Lower leg skin (tissue), 4 donors: ENCODE measurements at regions not wholly inside any gene's neighbourhood (a gene's known extent, or its start where the extent isn't known, plus 50 kb on each side); places are given as distances from the start of the nearest gene placed in this dataset.

Experiments
- DNase-seq, 2 donors: peaks; one replicate each; pipeline ENCODE4 v3.0.0-alpha.2; 2019; ENCODE audit warnings: low spot score in 2 of 2
- H3K4me3 ChIP-seq: fragments of 200-600 bp; sonication (generic); 2 replicates; pipeline ENCODE4 v1.5.1; 2017; ENCODE audit warnings: mild to moderate bottlenecking, low read depth; ENCODE audit not compliant: poor library complexity, severe bottlenecking
- CTCF ChIP-seq, 3 donors: fragments of 450-650 bp; IDR thresholded peaks; one replicate each; pipeline ENCODE4 v1.5.1; 2016; ENCODE audit warnings: antibody characterized with exemption in 3 of 3, mild to moderate bottlenecking in 3 of 3, moderate library complexity in 2 of 3
- POLR2A ChIP-seq, 2 donors: fragments of 450-650 bp; IDR thresholded peaks; one replicate each; pipeline ENCODE4 v1.6.1; 2016 to 2017; ENCODE audit warnings: antibody characterized with exemption in 2 of 2, mild to moderate bottlenecking in 1 of 2, moderate library complexity in 1 of 2
- WGBS, 2 donors: methylation state at CpG; one replicate each; pipeline ENCODE4 v1.1.5; 2018; 5-methylcytosine and 5-hydroxymethylcytosine counted together
- intact Hi-C: fragments of 100-400 bp; cut with DNase I; formaldehyde crosslinking; loops from one replicate; pipeline ENCODE4 v1.15.0; 2023; ENCODE audit warnings: low total_unique reads

GRCh38 chr4:81574991-81575390 lies 103.3 kb upstream of the RASGEF1B start:
- no peak overlapping the region for H3K4me3 ChIP-seq
- intact Hi-C loops: no loop called here
- no peak for TF ChIP-seq CTCF (IDR thresholded peaks at IDR 0.05)
- TF ChIP-seq POLR2A (IDR thresholded peaks at IDR 0.05): no peak
- no peak for DNase-seq
- 76 to 88% methylated on average over 3 of the region's 3 CpGs for WGBS, 2 donors

DNA sequence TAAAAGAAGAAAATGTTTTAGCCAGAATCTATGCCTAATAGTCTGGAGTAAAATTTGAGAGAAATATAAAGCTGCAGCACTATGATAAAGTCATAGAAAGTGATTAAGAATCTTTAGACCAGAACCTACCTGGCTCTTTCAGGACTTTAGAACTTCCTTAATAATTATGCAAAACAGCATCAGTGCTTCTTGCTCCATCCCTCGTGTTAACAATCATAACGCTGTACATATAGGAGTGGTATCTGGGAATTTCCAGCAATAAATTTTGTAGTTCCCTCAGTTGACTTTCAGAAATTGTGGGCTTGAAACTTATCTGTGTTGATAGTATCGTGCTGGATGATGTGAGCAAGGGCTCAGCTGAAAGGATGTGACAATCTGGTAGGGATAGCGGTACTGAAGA lies 102.1 kb upstream of the RASGEF1B start:
- H3K4me3 ChIP-seq: no peak overlapping the region

DNA sequence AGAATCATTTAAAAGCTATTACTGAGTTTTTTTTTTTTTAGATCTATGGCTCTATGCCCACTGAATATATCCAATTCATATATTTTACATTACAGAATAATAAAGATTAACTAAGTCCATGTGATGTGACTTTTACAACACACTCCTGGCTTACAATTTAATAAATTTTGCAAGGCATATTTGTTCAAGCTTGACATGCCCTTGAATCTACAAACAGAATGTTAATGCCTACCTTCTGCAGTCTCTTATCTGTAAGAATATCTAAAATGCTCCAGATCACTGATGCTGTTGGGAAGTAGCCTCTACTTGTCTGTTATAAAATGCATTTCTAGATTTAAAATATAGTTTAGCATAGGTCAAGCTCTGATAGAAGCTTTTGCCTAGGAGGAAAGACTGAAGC lies 100.7 kb upstream of the RASGEF1B start:
- no peak for TF ChIP-seq CTCF (IDR thresholded peaks at IDR 0.05)
- no peak for TF ChIP-seq POLR2A (IDR thresholded peaks at IDR 0.05)
- intact Hi-C loops: no loop called here

More for the DNA sequence above, 102.1 kb upstream of the RASGEF1B start:
- intact Hi-C loops: no loop called here
- no peak for DNase-seq
- WGBS, 2 donors: 51 to 63% methylated on average over 4 of the region's 4 CpGs
- TF ChIP-seq CTCF (IDR thresholded peaks at IDR 0.05) (no peak), POLR2A (IDR thresholded peaks at IDR 0.05) (no peak)

DNA sequence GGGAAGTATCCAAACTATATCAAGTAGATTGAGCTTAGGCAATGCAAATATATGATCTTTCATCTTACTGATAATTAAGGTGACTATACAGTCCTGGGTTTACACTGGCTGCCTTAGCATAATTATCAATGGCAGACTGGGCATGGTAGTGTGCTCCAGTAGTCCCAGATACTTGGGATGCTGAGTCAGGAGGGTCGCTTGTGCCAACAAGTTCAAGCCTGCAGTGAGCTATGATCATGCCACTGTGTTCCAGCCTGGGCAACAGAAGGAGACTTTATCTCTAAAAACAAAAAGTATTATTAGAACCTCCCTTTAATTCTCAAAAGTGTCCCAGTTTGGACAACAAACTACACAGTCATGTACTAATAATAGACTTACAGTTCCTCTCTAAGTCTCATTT lies 99.4 kb upstream of the RASGEF1B start:
- no peak for TF ChIP-seq CTCF (IDR thresholded peaks at IDR 0.05)
- TF ChIP-seq POLR2A (IDR thresholded peaks at IDR 0.05): no peak
- intact Hi-C loops: no loop called here
- no peak for DNase-seq
- 57 to 59% methylated on average over 1 of the region's 1 CpG for WGBS, 2 donors
- no peak overlapping the region for H3K4me3 ChIP-seq

More for the DNA sequence above, 100.7 kb upstream of the RASGEF1B start:
- H3K4me3 ChIP-seq: no peak overlapping the region
- DNase-seq: no peak

DNA sequence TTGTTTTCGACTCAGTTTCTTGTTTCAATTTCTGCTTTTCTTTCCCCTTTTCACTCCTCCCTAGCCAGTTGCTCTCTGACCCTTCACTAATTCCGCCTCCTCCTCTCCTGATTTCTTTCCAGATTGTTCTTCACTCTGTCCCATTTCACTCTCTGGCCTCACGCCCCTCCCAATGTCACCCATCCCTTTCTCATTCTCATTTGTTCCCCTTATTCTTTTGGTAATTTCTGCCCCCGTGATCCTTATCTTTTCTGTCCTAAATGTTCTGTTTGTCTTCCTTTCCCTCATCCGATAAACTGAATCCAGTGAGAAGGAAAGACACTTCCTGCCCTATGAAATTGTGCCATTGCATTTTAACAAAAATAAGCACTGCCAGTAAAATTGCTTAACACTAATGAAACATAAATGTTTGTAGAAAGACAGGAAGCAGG lies 94.5 kb upstream of the RASGEF1B start:
- intact Hi-C loops: no loop called here
- 48 to 51% methylated on average over 5 of the region's 5 CpGs for WGBS, 2 donors
- TF ChIP-seq POLR2A (IDR thresholded peaks at IDR 0.05): no peak
- no peak for TF ChIP-seq CTCF (IDR thresholded peaks at IDR 0.05)
- no peak overlapping the region for H3K4me3 ChIP-seq
- DNase-seq: no peak

GRCh38 chr4:81565142-81565870 lies 93.6 kb upstream of the RASGEF1B start:
- intact Hi-C loops: no loop called here

More at GRCh38 chr4:81565142-81565870, 93.6 kb upstream of the RASGEF1B start:
- H3K4me3 ChIP-seq: no peak overlapping the region
- WGBS, 2 donors: 21 to 25% methylated on average over 6 of the region's 6 CpGs
- TF ChIP-seq POLR2A (IDR thresholded peaks at IDR 0.05) (no peak), CTCF (IDR thresholded peaks at IDR 0.05) (no peak)
- DNase-seq: peak; percentile 75 to 96
